H1 (cell line): ENCODE measurements at regions not wholly inside any gene's neighbourhood (a gene's known extent, or its start where the extent isn't known, plus 50 kb on each side); places are given as distances from the start of the nearest gene placed in this dataset.

Experiments used
- FOSL1 ChIP-seq: IDR thresholded peaks from 2 replicates; pipeline ENCODE4 v1.6.1; 2011; ENCODE audit warnings: mild to moderate bottlenecking, low read depth, low read length, moderate library complexity; ENCODE audit not compliant: insufficient read depth
- NANOG ChIP-seq: IDR thresholded peaks from 2 replicates; pipeline ENCODE4 v1.6.1; 2011; ENCODE audit warnings: low read length, low read depth, mild to moderate bottlenecking, inconsistent platforms; ENCODE audit not compliant: insufficient read depth, poor library complexity, severe bottlenecking
- POLR2A ChIP-seq, 2 experiments: IDR thresholded peaks; 1 replicate in 1 of 2; 2 replicates in 1 of 2; pipeline ENCODE4 v1.6.1; 2011; ENCODE audit warnings: low read depth in 2 of 2, low read length in 2 of 2, mild to moderate bottlenecking in 2 of 2; ENCODE audit errors: control extremely low read depth in 1 of 2
- POLR2AphosphoS5 ChIP-seq: IDR thresholded peaks from 2 replicates; pipeline ENCODE4 v1.6.1; 2011; ENCODE audit warnings: low read depth, low read length
- SAP30 ChIP-seq: fragments of 300-600 bp; sonication (generic); IDR thresholded peaks from 2 replicates; pipeline ENCODE4 v1.7.1; 2012; ENCODE audit warnings: low read length, moderate library complexity, mild to moderate bottlenecking, inconsistent platforms; ENCODE audit not compliant: insufficient read depth, insufficient replicate concordance
- SRF ChIP-seq: IDR thresholded peaks from 2 replicates; pipeline ENCODE4 v1.6.1; 2011; ENCODE audit warnings: mild to moderate bottlenecking, low read depth, low read length, moderate library complexity

DNA sequence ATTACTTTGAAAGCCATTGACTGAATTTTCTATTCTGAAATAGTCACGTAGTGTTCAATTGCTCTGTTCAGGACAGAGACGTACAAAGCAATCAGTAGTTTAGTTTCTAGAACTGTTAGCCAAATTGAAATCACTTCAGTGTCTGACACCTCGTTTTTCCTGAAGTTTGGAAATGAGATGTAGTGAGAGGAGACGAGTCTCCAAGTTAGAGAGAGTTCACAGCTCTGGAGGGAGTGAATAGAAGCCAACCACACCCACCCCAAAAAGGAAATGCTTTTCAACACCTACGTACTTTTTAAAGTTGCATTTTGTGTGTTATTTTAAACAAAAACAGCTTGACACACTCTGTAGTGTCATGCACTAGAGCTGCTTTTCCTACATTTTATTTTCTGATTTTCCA, 296.0 kb downstream of the ADGRG6 start (continued):
- TF ChIP-seq FOSL1 = no peak
- TF ChIP-seq NANOG = no peak
- TF ChIP-seq SRF = no peak
- no peak for TF ChIP-seq POLR2AphosphoS5
- TF ChIP-seq POLR2A (IDR thresholded peaks at IDR 0.05; ENCODE audit: control extremely low read depth in 1 of 2, low read depth in 2 of 2, low read length in 2 of 2) = no peak
- TF ChIP-seq SAP30 = no peak
